HEK293T (cell line): ENCODE measurements at regions not wholly inside any gene's neighbourhood (a gene's known extent, or its start where the extent isn't known, plus 50 kb on each side); places are given as distances from the start of the nearest gene placed in this dataset.

ENCODE experiments used
- FOXK2 ChIP-seq: fragments of 450-650 bp; IDR thresholded peaks from 2 replicates; pipeline ENCODE4 v1.6.1; 2016; ENCODE audit warnings: mild to moderate bottlenecking
- FOXM1 ChIP-seq: fragments of 450-650 bp; IDR thresholded peaks from 2 replicates; pipeline ENCODE4 v1.6.1; 2017; ENCODE audit warnings: mild to moderate bottlenecking, borderline replicate concordance
- HDGF ChIP-seq: fragments of 450-650 bp; IDR thresholded peaks from 2 replicates; pipeline ENCODE4 v1.6.1; 2017; ENCODE audit warnings: antibody characterized with exemption, borderline replicate concordance
- L3MBTL2 ChIP-seq: fragments of 450-650 bp; conservative IDR thresholded peaks from 2 replicates; pipeline ENCODE4 v1.6.1; 2016; ENCODE audit warnings: mild to moderate bottlenecking
- NFRKB ChIP-seq: fragments of 450-650 bp; IDR thresholded peaks from 2 replicates; pipeline ENCODE4 v1.6.1; 2016; ENCODE audit warnings: mild to moderate bottlenecking, moderate library complexity
- SP1 ChIP-seq: fragments of 450-650 bp; IDR thresholded peaks from 2 replicates; pipeline ENCODE4 v1.6.1; 2017
- SUZ12 ChIP-seq: fragments of 450-650 bp; IDR thresholded peaks from 2 replicates; pipeline ENCODE4 v1.6.1; 2016; ENCODE audit warnings: mild to moderate bottlenecking
- TARDBP ChIP-seq: fragments of 450-650 bp; IDR thresholded peaks from 2 replicates; pipeline ENCODE4 v1.6.1; 2016
- TF ChIP-seq, protein P1 (sequence below): fragments of 450-650 bp; IDR thresholded peaks from 2 replicates; pipeline ENCODE4 v1.6.1; 2016

DNA sequence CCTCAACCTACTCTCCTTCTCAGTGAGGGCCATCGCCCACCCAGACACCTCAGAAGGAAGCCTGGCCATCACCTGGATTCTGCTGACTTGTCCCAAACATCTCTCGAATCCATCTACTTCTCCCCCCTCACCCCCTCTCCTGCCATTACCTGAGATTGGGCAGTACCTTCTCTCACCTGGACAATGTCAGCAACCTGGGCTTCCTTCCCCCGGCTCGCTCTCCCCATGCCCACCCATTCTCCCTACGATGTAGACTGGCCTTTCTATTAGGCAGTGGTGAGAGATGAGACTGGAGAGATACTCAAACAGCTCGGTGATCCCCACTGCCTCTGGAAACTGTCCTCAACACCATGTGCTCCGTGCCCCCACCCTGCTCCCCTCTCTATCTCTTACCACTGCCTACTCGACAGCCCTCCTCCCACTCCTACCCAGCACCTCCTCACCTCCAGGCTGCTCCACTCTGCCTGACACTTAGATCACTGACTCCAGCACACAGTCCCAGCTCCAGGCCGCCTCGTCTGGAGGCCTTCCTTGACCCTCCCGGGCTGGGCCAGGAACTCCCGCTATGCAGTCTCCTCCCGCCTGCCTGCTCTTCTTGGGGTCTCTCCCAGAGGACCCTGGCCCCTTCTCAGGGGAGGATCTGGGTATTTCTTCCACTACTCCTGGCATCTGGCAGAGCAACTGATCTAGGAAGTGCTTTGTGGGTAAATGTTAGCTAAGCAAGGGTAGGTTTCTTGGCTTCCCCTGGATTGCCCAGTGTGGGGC is 235.8 kb upstream of the NLRP1 start:
- TF ChIP-seq SUZ12 (no peak), FOXM1 (no peak), FOXK2 (no peak), NFRKB (no peak), SP1 (no peak), HDGF (no peak), L3MBTL2 (no peak), TARDBP (no peak)
- TF ChIP-seq, protein P1, sequence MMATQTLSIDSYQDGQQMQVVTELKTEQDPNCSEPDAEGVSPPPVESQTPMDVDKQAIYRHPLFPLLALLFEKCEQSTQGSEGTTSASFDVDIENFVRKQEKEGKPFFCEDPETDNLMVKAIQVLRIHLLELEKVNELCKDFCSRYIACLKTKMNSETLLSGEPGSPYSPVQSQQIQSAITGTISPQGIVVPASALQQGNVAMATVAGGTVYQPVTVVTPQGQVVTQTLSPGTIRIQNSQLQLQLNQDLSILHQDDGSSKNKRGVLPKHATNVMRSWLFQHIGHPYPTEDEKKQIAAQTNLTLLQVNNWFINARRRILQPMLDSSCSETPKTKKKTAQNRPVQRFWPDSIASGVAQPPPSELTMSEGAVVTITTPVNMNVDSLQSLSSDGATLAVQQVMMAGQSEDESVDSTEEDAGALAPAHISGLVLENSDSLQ, result no peak
